ENCODE measurements at regions not wholly inside any gene's neighbourhood (a gene's known extent, or its start where the extent isn't known, plus 50 kb on each side); places are given as distances from the start of the nearest gene placed in this dataset.
"Not testable (repeated sequence)": the region's sequence is repeated elsewhere in the genome, so short reads cannot be mapped to it uniquely, and the experiment has no call there.

GRCh38 chr7:76971201-76971600 is 61.0 kb downstream of the SPDYE17 start:
- DNase-seq: not testable (repeated sequence)

DNA sequence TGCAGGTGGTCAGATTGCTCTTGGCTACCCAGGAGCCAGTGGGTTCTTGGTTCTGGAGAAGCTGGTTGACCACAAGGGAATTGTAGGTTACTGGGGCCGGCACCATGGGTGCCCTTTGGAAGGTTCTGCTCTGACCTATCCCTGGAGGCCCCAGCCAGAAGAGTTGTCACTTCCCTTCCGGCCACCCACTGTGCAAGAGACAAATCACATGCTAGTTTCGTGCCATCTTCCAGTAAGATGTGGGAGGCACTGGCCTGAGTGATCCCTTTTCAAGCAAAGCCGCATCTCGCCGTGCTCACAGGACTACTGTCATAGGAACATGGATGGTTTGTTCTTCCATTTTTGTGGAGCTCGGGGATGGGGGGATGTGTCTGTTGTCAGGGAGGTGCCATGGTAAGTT is 62.3 kb downstream of the SPDYE17 start:
- not testable (repeated sequence) for DNase-seq

- DNase-seq: not testable (repeated sequence)
Observed at GRCh38 chr7:76965731-76966548, 66.2 kb downstream of the SPDYE17 start.

GRCh38 chr7:76964050-76964449 is 68.1 kb downstream of the SPDYE17 start:
- DNase-seq: not testable (repeated sequence)

- not testable (repeated sequence) for DNase-seq
Observed at GRCh38 chr7:76963061-76963460, 69.1 kb downstream of the SPDYE17 start.

- not testable (repeated sequence) for DNase-seq
Observed at GRCh38 chr7:76960400-76960986, 71.7 kb downstream of the SPDYE17 start.

DNA sequence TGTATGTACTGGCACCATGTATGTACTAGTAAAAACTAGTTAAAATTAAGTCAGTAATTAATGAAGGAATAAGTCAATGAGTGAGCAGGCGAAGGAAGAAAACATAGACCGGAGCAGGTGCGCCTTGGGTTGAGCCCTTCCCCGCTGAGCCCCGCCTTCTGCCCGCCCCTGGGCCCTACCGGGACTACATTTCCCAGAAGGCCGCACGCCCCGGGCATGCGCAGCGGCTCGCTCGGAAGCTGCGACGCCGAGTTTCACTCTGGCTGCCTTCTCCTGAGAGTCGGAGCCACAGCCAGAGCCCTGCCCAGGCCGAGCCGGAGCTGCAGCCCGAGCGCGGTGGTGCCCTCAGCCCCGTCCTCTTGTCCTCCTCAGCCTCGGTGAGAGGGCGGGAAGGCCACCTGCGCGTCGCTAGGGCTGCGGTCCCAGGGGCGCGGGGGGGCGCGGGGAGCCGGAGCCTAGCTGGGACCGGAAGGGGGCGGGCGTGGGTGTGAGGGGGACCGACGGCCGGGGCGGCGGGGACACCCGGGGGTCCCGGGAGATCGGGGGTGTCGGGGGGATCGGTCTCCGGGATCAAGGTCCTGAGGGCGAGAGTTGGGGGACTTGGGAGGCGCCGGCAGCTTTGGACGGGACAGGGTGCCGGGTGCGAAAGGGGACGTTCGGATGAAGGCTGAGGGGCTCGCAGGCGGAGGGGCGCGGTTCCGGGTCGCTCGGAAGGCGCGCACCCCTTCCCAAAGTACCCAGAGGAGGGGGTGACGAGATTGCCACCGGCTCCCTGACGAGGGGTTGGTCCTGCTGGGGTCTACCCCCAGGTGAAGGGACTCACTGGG is 72.4 kb downstream of the SPDYE17 start:
- not testable (repeated sequence) for DNase-seq

DNA sequence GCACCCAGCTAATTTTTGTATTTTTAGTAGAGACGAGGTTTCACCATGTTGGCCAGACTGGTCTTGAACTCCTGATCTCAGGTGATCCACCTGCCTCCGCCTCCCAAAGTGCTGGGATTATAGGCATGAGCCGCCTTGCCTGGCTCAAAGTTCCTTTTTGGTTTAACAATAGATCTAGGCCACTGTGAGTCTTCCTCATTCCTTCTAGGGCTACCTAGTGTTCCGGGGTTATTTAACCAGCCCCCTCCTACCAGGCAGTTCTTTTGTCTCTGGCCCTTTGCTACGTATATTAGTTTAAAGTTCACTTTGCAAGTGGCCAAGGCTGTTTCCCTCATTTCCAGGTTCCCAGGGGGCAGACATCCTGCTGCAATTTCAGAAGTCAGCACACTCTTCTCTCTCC is 75.6 kb downstream of the SPDYE17 start:
- DNase-seq: not testable (repeated sequence)

GRCh38 chr7:76955124-76955523 is 77.0 kb downstream of the SPDYE17 start:
- DNase-seq: not testable (repeated sequence)

GRCh38 chr7:76944603-76945002 is 87.6 kb downstream of the SPDYE17 start:
- DNase-seq: not testable (repeated sequence)

- DNase-seq: not testable (repeated sequence)
Observed at GRCh38 chr7:76941809-76942765, 90.1 kb downstream of the SPDYE17 start.

DNA sequence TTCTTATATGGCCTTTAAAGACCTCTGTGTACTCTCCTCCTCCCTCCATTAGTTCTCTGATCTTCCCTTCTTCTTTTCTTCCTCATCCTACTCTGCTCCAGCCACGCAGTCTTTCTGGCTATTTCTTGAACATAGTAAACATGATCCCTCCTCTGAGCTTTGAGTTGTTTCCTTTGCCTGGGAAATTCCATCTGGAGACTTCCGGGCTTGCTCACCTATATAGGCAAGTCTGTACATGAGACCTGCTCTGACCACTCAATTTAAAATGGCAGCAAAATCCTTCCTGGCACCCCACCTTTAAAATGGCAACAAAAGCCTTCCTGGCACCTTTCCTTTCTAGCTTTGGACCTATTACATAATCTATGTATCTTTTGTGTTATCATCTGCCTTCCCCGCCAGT is 94.4 kb downstream of the SPDYE17 start:
- DNase-seq: not testable (repeated sequence)

- not testable (repeated sequence) for DNase-seq
Observed at GRCh38 chr7:76937330-76937729, 94.8 kb downstream of the SPDYE17 start.

DNA sequence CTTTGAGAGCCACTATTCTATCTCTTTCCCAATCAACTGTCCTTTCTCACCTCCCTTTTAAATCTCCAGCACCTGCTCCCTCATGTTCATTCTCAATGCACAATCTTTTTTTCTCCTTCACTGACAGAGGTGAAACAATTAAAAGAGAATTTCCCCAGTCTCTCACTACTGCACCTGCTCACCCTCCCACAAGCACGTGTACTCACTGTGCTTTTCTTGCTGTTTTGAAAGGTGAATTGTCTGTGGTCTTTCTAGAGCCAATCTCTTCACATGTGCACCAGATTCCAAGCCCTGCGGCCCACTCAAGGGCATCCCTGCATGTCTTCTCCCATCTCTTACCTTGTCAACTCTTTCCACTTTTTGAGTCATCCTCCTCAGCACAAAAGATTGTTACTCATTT is 95.8 kb downstream of the SPDYE17 start:
- DNase-seq: not testable (repeated sequence)

DNA sequence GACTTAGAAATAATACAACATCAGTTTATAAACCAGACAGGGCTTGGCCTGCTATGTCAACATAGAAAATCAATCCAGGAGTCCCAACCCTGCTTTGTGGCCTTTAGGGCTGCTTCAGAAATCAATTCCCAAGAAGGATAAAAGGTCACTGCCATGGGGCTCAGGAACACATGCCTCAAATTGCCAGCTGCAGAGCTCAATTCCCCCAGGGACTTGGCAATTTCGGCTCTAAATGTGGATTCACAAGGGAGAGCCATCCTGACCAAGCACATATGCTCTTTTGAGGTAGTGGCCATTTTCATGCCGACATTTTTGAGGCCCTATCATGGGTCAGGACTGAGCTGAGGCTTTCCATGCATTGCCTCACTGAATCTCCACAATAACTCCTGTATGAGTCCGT is 97.5 kb downstream of the SPDYE17 start:
- peak in 1 of 2 experiments; percentile 20 for DNase-seq

DNA sequence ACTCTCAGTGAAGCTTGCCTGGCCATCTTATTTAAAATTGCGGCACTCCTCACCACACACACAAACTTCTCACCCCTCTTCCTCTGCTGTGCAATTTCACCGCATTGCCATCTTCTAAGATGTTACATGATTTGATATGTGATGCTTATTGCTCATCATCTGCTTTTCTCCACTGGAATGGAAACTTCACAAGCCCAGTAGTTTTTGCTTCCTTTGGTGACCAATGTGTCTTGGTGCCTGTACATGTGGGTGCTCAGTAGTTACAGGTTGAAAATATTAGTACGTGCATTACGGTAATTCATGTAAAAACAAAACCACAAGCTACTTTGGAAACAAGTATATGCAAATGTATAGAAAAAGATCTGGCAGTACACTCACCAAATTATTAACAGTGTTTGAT is 99.2 kb downstream of the SPDYE17 start:
- DNase-seq: not testable (repeated sequence)

- DNase-seq: not testable (repeated sequence)
Observed at GRCh38 chr7:76931441-76931840, 100.7 kb downstream of the SPDYE17 start.

GRCh38 chr7:76930416-76930815 is 101.7 kb downstream of the SPDYE17 start:
- not testable (repeated sequence) for DNase-seq

- DNase-seq: not testable (repeated sequence)
Observed at GRCh38 chr7:76928751-76929150, 103.4 kb downstream of the SPDYE17 start.

DNA sequence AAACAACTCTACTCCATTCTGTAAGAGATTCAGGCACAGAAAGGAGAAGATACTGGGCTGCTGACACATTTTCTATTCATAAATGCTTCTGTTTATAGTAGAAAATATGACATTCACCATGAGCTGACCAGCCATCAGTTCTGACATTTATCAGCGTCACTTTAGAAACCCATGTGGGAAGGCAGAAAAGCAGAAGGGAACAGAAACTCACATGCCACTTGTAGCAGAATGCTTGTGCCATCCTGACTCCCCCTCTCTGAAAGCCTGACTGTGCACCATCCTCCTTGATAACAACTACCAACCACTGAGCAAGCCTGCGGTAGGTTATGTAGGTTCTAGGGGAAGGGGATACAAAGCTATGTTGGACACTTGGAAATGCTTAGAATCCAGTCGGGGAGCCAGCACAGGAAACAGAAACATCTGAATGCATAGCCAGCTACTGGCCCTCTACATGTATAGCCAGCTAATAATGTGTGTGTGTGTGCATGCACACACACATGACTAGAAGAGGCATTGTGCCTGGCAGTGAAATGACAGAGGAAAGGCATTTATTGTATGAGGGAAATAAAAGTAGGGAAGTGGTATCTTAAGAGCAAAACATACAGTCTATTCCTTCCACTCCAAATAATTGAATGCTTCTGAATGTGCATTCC is 104.3 kb downstream of the SPDYE17 start:
- DNase-seq: not testable (repeated sequence)

- DNase-seq: not testable (repeated sequence)
Observed at GRCh38 chr7:76926416-76926815, 105.7 kb downstream of the SPDYE17 start.

All from NCI-H1930 (cell line).